Upper lobe of left lung (tissue), 4 donors: ENCODE measurements at regions not wholly inside any gene's neighbourhood (a gene's known extent, or its start where the extent isn't known, plus 50 kb on each side); places are given as distances from the start of the nearest gene placed in this dataset.

ENCODE experiments used
- CTCF ChIP-seq, 6 experiments: fragments of 450-650 bp in 4 of 6; fragments of 200-600 bp in 2 of 6; sonication (generic) in 2 of 6; IDR thresholded peaks; one replicate each; pipeline ENCODE4 v1.5.1; 2016 to 2019; ENCODE audit warnings: antibody characterized with exemption in 6 of 6
- POLR2A ChIP-seq, 4 donors: fragments of 450-650 bp; IDR thresholded peaks; one replicate each; pipeline ENCODE4 v1.5.1; 2016 to 2017; ENCODE audit warnings: antibody characterized with exemption in 4 of 4, mild to moderate bottlenecking in 2 of 4
- POLR2AphosphoS5 ChIP-seq, 2 donors: sonication (generic); formaldehyde crosslinking; IDR thresholded peaks; one replicate each; pipeline ENCODE4 v1.5.1; 2017; ENCODE audit warnings: antibody characterized with exemption in 2 of 2

GRCh38 chr1:4598561-4598960, 55.8 kb upstream of the AJAP1 start:
- TF ChIP-seq POLR2AphosphoS5 (IDR thresholded peaks at IDR 0.05) (no peak), CTCF (IDR thresholded peaks at IDR 0.05) (no peak), POLR2A (IDR thresholded peaks at IDR 0.05) (no peak)
